ENCODE measurements at regions not wholly inside any gene's neighbourhood (a gene's known extent, or its start where the extent isn't known, plus 50 kb on each side); places are given as distances from the start of the nearest gene placed in this dataset.
"Not testable (repeated sequence)": the region's sequence is repeated elsewhere in the genome, so short reads cannot be mapped to it uniquely, and the experiment has no call there.

GRCh38 chr5:138682462-138682861 is 70.8 kb upstream of the CTNNA1 start:
- TF ChIP-seq CTCF, POLR2A (IDR thresholded peaks at IDR 0.05): not testable (repeated sequence)
